ENCODE measurements at regions not wholly inside any gene's neighbourhood (a gene's known extent, or its start where the extent isn't known, plus 50 kb on each side); places are given as distances from the start of the nearest gene placed in this dataset.

- DNase-seq: no peak
Measured at GRCh38 chr20:52859156-52859876, 112.8 kb upstream of the TSHZ2 start.

- no peak for DNase-seq
Measured at GRCh38 chr20:52852714-52853113, 119.4 kb upstream of the TSHZ2 start.

DNA sequence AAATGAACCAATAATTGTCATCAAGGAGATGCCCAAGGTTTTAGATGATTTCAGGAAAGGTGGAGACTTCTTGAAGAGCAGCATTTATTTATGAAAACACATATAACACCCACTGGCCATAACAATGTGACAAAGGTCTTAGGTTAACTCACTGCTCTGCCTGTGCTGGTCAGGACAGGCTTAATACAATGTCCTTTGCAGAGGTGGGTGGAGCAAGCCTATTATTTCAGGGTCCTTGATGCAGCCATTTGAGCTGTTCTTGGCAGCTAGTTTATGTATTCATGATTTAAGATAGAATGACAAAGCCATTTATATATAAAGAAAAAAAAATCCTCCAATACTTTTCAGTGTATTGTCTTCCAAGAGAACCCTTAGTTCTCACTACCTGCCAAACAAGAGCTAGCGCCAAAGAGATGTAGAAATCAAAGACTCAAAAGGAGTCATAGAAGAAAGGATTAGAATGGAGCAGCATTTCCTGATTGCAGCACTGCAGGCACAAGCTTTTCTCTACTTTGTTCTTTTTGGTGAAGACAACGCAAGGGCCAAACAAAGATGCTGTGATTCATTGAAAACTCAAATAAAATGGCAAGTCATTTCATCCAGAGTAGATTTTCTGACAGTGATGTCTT, 124.3 kb upstream of the TSHZ2 start:
- DNase-seq: no peak

DNA sequence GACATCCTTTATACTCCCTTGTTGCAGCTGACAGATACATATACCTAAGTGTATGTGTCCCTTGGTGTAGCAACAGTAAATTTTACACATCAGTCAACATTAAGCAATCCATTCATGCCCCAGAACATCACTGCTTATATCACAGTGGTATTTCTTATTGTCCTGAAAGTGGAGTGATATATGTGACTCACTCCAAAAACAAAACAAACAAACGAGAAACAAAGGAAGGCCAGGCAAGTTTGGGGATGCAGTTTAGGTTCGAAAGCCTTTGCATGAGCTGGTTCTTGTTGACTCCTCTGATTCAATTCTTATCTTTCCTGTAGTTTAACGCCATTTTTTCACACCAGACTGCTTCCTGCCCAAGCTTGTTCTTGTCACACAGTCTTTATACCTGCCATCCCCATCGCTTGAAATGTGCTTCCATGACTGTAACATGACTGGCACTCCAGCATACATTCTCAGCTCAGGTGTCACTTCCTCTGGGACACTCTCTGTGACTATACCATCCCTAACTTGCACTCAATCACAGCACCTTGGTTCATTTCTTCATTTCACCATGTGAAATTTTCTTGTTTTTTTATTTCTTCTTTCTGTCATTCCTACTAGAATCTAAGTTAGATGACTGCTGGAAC, 125.0 kb upstream of the TSHZ2 start:
- no peak for DNase-seq

DNA sequence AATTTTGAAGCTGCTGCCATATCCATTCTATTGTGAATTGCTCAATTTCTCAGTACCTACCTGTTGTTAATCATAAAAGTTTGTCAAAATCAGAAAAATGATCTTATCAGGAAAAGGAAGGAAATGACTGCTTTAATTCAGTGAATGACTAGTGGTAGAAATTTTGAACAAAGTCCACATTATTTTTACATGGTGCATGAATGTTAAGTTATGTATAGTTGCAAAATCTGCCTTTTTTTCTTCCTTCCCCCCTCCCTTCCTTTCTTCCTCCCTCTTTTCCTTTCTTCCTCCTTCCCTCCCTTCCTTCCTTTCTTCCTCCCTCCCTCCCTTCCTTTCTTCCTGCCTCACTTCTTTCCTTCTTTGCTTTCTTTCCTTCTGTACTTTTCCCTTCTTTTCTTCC, 127.1 kb upstream of the TSHZ2 start:
- DNase-seq: no peak

GRCh38 chr20:52843425-52843824, 128.7 kb upstream of the TSHZ2 start:
- no peak for DNase-seq

- no peak for DNase-seq
Measured at GRCh38 chr20:52841003-52841402, 131.2 kb upstream of the TSHZ2 start.

DNA sequence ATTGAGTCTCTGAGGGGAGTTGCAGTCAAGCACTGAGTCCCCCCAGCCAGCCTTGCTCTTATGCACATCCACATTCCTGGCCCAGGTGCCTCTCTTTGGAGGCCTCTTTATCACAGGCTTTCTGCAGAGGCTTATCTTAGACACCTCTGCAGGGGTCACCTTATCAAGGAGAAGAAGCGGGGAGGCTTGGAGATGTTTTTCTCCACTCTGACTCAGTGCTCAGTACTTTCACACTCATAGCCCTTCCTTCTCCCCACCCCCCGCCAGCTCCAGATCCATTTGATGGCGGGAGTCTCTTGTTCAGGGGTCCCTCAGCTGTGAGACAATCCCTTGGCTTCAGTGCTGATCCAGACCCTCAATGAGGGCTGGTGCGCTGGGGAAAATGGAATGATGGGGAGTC, 132.1 kb upstream of the TSHZ2 start:
- DNase-seq: no peak

DNA sequence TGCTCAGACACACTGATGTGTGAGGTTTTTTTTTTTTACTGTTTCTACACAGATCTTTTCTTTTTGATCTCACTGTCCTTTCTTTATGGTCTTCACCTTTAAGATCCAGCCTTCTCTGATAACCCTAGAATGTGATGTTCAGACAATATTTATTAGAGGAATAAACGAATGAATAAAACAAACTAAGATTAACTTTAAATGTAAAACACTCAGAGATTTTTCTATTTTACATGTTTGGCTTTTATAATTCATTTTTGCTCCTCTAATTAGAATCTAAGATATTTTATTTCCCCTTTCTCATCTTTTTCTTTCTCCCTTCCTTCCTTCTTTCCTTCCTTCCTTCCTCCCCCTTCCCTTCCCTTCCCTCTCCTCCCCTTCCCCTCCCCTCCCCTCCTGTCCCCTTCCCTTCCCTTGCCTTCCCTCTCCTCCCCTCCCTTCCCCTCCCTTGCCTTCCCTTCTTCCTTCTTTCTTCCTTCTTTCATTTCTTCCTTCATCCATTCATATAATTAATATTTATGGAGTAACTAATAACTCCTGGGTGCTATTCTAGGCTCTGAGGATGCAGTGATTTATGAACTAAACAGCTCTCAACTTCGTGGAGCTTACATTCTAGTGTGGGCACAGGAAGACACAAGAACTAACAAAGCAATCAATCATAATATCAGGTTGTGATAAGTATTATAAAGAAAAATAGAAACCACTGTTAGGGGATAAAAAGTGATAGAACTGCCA, 133.5 kb upstream of the TSHZ2 start:
- no peak for DNase-seq

DNA sequence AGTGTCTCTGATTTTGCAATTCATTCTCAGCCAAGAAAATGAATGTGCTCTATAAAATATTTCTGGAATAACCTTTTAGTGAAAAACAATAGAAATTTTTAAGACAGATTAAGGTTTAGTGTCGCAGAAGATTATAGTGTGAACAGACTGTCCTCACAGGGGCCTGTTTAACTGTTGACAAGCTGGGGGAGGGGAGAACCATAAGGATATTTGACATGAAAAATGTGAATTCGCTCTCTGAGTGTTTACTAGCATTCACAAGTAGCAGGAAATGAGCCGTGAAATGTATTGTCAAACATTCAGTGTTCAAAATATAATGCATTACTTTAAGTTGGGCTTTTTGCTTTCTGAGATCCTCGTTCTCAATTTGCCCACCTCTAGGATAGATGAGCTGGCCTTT, 134.8 kb upstream of the TSHZ2 start:
- DNase-seq: no peak

DNA sequence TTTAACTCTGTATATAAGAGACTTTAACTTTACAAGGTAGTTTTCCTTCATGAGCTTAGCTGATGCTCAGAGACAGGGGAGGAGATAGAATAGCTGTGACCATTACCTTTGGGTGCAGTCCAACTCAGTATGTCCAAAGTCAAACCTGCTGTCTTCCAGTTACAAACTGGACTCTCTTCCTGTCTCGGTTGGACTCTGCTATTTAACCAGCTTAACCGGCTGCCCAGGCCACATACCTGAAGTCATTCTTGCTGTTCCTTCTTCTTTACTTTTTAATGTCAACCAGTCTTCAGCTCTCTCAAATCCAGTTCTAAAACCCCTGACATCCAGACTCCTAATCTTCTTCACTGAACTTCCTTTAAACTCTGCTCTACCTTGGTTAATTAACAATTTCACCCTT, 138.3 kb upstream of the TSHZ2 start:
- DNase-seq: no peak

DNA sequence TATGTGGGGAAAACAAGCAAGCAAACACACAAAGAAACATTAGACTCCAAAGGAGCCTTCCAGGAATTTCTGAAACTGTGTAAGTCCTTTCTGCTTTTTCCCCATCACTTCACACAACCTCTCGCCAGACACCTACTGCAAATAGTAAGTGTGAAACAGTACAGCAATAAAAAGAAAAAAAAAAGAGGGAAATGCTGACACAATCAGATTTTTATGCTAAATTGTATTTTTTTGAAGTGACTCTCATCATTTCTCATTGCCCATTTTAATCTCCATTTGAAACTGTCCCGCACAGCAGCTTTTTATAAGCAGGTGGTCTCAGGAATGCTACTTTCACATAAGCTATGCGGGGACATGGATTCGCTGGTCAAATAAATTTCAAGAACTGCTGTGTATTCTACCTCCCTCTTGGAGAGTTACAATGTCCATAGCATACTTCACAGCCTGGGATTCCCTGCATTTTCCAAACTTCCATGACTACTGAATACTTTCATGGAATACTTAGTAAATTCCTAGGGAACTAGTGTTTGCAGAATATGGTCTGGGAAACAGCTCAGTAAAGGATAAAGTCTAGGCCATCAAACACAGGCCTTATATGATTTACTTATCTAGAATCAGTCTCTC, 139.9 kb upstream of the TSHZ2 start:
- no peak for DNase-seq

GRCh38 chr20:52830598-52830997, 141.6 kb upstream of the TSHZ2 start:
- DNase-seq: no peak

DNA sequence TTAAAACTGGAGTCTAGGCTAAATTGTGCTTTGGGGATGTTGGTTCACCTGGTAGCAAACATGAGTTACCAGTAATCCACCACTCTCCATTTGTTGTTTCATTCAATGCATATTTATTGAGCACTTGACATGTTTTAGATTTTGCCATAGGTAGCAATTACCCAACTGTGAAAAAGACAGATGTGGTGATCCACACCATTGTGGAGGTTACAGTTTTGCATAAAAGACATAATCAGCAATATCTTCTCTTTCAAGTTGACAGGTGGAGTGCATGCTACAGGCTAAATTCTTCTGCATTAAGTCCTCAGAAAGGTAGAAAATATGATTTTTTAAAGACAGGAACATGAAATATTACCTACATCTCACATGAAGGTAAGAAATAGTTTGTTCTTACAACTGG, 143.0 kb upstream of the TSHZ2 start:
- no peak for DNase-seq

GRCh38 chr20:52828199-52828598, 144.0 kb upstream of the TSHZ2 start:
- no peak for DNase-seq

DNA sequence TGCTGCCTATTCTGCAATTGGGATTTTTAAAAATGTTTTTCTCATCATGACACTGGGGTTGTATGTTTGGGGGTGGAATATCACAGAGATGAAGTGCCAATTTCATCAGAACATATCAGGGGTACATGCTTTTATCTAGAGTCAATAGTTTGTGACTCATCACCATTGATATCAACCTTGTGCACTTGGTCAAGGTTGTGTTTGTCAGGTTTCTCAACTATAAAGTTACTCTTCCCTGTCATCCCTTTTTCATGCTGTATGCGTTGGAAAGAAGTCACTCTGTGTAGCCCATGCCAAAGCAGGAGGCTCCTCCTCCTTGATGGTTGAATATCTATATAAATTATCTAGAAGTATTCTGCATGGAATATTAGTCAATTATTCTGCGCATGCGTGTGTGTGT, 145.4 kb upstream of the TSHZ2 start:
- DNase-seq: no peak

GRCh38 chr20:52826321-52826720, 145.8 kb upstream of the TSHZ2 start:
- no peak for DNase-seq

GRCh38 chr20:52824494-52825216, 147.5 kb upstream of the TSHZ2 start:
- no peak for DNase-seq

GRCh38 chr20:52823303-52823702, 148.9 kb upstream of the TSHZ2 start:
- no peak for DNase-seq

DNA sequence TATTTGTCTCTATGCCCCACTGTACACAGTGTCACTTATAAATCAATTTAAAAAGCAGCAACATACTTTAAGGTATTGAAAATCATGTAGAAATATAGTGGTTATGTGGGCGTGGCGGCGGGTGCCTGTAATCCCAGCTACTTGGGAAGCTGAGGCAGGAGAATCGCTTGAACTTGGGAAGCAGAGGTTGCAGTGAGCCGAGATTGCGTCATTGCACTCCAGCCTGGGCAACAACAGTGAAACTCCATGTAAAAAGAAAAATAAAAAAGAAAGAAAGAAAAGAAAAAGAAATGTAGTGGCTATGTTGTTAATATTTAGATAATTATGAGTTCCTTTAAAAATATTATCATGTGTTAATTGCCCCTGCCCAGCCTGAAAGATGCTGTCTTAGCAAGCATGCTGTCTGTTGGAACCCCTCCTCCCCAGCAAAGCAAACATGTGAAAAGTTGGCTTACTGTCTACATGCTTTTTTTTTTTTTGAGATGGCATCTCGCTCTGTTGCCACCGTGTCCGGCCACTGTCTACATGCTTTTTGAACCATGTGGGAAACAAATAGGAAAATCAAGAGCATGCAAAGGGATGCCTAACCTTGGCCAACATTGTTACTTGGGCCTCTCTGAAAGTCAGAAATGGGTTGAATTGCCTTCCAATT, 151.4 kb upstream of the TSHZ2 start:
- DNase-seq: no peak

- no peak for DNase-seq
Measured at GRCh38 chr20:52818491-52818890, 153.7 kb upstream of the TSHZ2 start.

DNA sequence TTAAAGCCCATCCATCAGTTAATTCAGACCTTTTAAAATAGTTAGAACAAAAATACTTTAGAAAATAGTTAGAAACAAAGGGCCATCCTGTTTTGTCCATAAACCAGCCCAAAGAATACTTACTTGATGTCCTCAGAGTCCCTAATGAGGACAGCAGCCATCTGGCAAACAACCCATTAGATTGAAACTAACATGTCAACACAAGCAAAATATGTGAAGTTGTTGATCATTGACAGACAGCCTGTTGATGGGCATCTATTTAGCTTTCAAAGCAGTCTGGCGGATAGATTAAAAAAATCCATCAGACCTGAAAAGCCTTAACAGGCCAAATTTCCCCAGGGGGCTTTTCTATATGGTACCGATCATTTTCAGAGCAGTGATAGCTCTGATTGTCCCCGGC, 154.2 kb upstream of the TSHZ2 start:
- no peak for DNase-seq
